HCT116 (cell line): ENCODE measurements at regions not wholly inside any gene's neighbourhood (a gene's known extent, or its start where the extent isn't known, plus 50 kb on each side); places are given as distances from the start of the nearest gene placed in this dataset.

Experiments
- ATAC-seq: fragments of 200-7000 bp; cut with Tn5 transposase; 2 replicates; pipeline ENCODE4 v1.9.1; 2020; ENCODE audit warnings: mild to moderate bottlenecking, moderate library complexity
- BruUV-seq: library from RNA; stranded (reverse); fragments of 400-500 nt; replicated peaks from 2 replicates; lab custom pipeline; 2021; lab: Mats Ljungman, UMichigan
- CTCF ChIA-PET: fragments of 300-600 bp; sonication (Branson Sonifier 250); formaldehyde crosslinking; loops from one replicate; lab custom pipeline; 2021; ENCODE audit warnings: antibody characterized with exemption; lab: Charles Lee
- POLR2A ChIA-PET: fragments of 300-600, 350-600 bp; sonication (Branson Sonifier 250); formaldehyde crosslinking; loops from one replicate; lab custom pipeline; 2021; ENCODE audit warnings: antibody characterized with exemption; lab: Charles Lee
- RAD21 ChIA-PET, 2 experiments: fragments of 300-600 bp; sonication (Branson Sonifier 250); formaldehyde crosslinking; loops; one replicate each; lab custom pipeline; 2023; ENCODE audit warnings: low total read pairs in 2 of 2; ENCODE audit not compliant: uncharacterized antibody in 2 of 2, unreplicated experiment in 2 of 2, low non-redundant PET in 1 of 2; lab: Charles Lee
- DNase-seq: peaks from one replicate; pipeline ENCODE4 v3.0.0-alpha.2; 2010; ENCODE audit warnings: low read depth, low spot score
- H2AFZ ChIP-seq: fragments of 200-600 bp; shearing (Covaris generic), sonication (generic); 2 replicates; pipeline ENCODE4 v1.6.1; 2017; ENCODE audit warnings: low read depth, mixed run types, mixed read lengths, antibody characterized with exemption, low read length; ENCODE audit not compliant: poor library complexity, severe bottlenecking
- H3K27ac ChIP-seq: 2 replicates; pipeline ENCODE4 v1.5.1; 2012; ENCODE audit warnings: low read depth, low read length
- H3K27me3 ChIP-seq: fragments of 200-600 bp; sonication (generic); 2 replicates; pipeline ENCODE4 v1.6.1; 2016; ENCODE audit warnings: mixed run types, low read length, mixed read lengths; ENCODE audit not compliant: insufficient read depth
- H3K36me3 ChIP-seq, 2 experiments: fragments of 200-500 bp in 1 of 2; fragments of 200-600 bp in 1 of 2; sonication (Bioruptor generic) in 1 of 2; sonication (generic) in 1 of 2; 2 replicates each; pipeline versions ENCODE4 v1.5.1 to v1.6.1; 2014 to 2016; ENCODE audit warnings: low read length in 2 of 2, inconsistent platforms in 1 of 2, mixed read lengths in 1 of 2, mixed run types in 1 of 2; ENCODE audit not compliant: insufficient read depth in 2 of 2, control insufficient read depth in 1 of 2
- H3K4me1 ChIP-seq, 2 experiments: fragments of 200-600 bp in 1 of 2; sonication (generic) in 1 of 2; 2 replicates each; pipeline versions ENCODE4 v1.5.1 to v1.6.1; 2012 to 2017; ENCODE audit warnings: low read length in 2 of 2, inconsistent platforms in 1 of 2, mild to moderate bottlenecking in 1 of 2, mixed read lengths in 1 of 2, mixed run types in 1 of 2, moderate library complexity in 1 of 2; ENCODE audit not compliant: insufficient read depth in 2 of 2, control insufficient read depth in 1 of 2
- H3K4me2 ChIP-seq: fragments of 200-600 bp; sonication (generic); 2 replicates; pipeline ENCODE4 v1.6.1; 2017; ENCODE audit warnings: mixed run types, low read length, mixed read lengths
- H3K4me3 ChIP-seq, 2 experiments: fragments of 200-600 bp in 1 of 2; sonication (generic) in 1 of 2; replicated peaks in 1 of 2; 2 replicates each; pipeline ENCODE4 v1.5.1; 2011 to 2016; ENCODE audit warnings: low read length in 2 of 2, control low read depth in 1 of 2, low read depth in 1 of 2, mild to moderate bottlenecking in 1 of 2, mixed read lengths in 1 of 2, mixed run types in 1 of 2
- H3K79me2 ChIP-seq: fragments of 200-600 bp; sonication (generic); 2 replicates; pipeline ENCODE4 v1.6.1; 2017; ENCODE audit warnings: mild to moderate bottlenecking, mixed run types, low read length, moderate library complexity, mixed read lengths; ENCODE audit not compliant: insufficient read depth
- H3K9ac ChIP-seq: fragments of 200-600 bp; sonication (generic); 2 replicates; pipeline ENCODE4 v1.6.1; 2016; ENCODE audit warnings: low read length, mixed read lengths
- H3K9me2 ChIP-seq: fragments of 200-600 bp; sonication (generic), shearing (Covaris generic); 2 replicates; pipeline ENCODE4 v1.6.1; 2017; ENCODE audit warnings: mixed run types, mild to moderate bottlenecking, moderate library complexity; ENCODE audit not compliant: insufficient read depth
- H3K9me3 ChIP-seq, 2 experiments: fragments of 200-500 bp in 1 of 2; fragments of 200-600 bp in 1 of 2; sonication (Bioruptor generic) in 1 of 2; sonication (generic) in 1 of 2; 2 replicates each; pipeline ENCODE4 v1.6.1; 2014 to 2017; ENCODE audit warnings: low read length in 2 of 2, mixed read lengths in 2 of 2, inconsistent platforms in 1 of 2, low read depth in 1 of 2, mild to moderate bottlenecking in 1 of 2, mixed run types in 1 of 2, moderate library complexity in 1 of 2; ENCODE audit not compliant: control insufficient read depth in 1 of 2, insufficient read depth in 1 of 2
- H4K20me1 ChIP-seq: fragments of 200-600 bp; sonication (generic), shearing (Covaris generic); 2 replicates; pipeline ENCODE4 v1.6.1; 2017; ENCODE audit warnings: mixed run types, mild to moderate bottlenecking, moderate library complexity; ENCODE audit not compliant: insufficient read depth
- ELF1 ChIP-seq: IDR thresholded peaks from 2 replicates; pipeline ENCODE4 v1.6.1; 2012; ENCODE audit warnings: low read depth, borderline replicate concordance
- EZH2 ChIP-seq: fragments of 200-600 bp; sonication (generic); IDR thresholded peaks from 2 replicates; pipeline ENCODE4 v1.6.1; 2017; ENCODE audit warnings: antibody characterized with exemption, mixed run types
- FOSL1 ChIP-seq: IDR thresholded peaks from 2 replicates; pipeline ENCODE4 v1.6.1; 2012; ENCODE audit warnings: low read depth
- POLR2A ChIP-seq: IDR thresholded peaks from 2 replicates; pipeline ENCODE4 v1.7.0; 2011; ENCODE audit warnings: borderline replicate concordance; ENCODE audit not compliant: insufficient read depth, insufficient read length; ENCODE audit errors: extremely low read depth
- RAD21 ChIP-seq: IDR thresholded peaks from 2 replicates; pipeline ENCODE4 v1.6.1; 2012; ENCODE audit warnings: low read depth, mild to moderate bottlenecking
- SRF ChIP-seq: IDR thresholded peaks from 2 replicates; pipeline ENCODE4 v1.6.1; 2012; ENCODE audit warnings: low read depth
- TCF7L2 ChIP-seq: IDR thresholded peaks from 2 replicates; pipeline ENCODE4 v1.7.0; 2011; ENCODE audit warnings: borderline replicate concordance, inconsistent platforms; ENCODE audit not compliant: insufficient read depth, insufficient read length; ENCODE audit errors: extremely low read depth
- ZBTB33 ChIP-seq: IDR thresholded peaks from 2 replicates; pipeline ENCODE4 v1.6.1; 2011; ENCODE audit warnings: mild to moderate bottlenecking, low read length, moderate library complexity; ENCODE audit not compliant: insufficient replicate concordance; ENCODE audit errors: extremely low read depth
- ZFX ChIP-seq: fragments of 450-650 bp; IDR thresholded peaks from 2 replicates; pipeline ENCODE4 v1.6.1; 2017
- ZNF274 ChIP-seq: fragments of 200-500 bp; sonication (Bioruptor generic); IDR thresholded peaks from 2 replicates; pipeline ENCODE4 v1.6.1; 2014; ENCODE audit warnings: mild to moderate bottlenecking, low read depth, low read length, inconsistent platforms
- intact Hi-C: fragments of 100-400 bp; cut with micrococcal nuclease; formaldehyde crosslinking; loops from 2 replicates; pipeline ENCODE4 v1.10.0; 2022
- TF ChIP-seq, protein P1 (sequence below), 3 experiments: fragments of 200-600 bp in 1 of 3; sonication (generic) in 1 of 3; IDR thresholded peaks in 2 of 3; conservative IDR thresholded peaks in 1 of 3; 2 replicates each; pipeline ENCODE4 v1.5.1; 2012 to 2017; ENCODE audit warnings: low read depth in 2 of 3, low read length in 2 of 3, antibody characterized with exemption in 1 of 3, borderline replicate concordance in 1 of 3, control low read depth in 1 of 3, mild to moderate bottlenecking in 1 of 3, mixed read lengths in 1 of 3, mixed run types in 1 of 3, moderate library complexity in 1 of 3; ENCODE audit not compliant: insufficient read depth in 1 of 3
- TF ChIP-seq, protein P2 (sequence below): IDR thresholded peaks from 2 replicates; pipeline ENCODE4 v1.6.1; 2012; ENCODE audit warnings: low read depth

DNA sequence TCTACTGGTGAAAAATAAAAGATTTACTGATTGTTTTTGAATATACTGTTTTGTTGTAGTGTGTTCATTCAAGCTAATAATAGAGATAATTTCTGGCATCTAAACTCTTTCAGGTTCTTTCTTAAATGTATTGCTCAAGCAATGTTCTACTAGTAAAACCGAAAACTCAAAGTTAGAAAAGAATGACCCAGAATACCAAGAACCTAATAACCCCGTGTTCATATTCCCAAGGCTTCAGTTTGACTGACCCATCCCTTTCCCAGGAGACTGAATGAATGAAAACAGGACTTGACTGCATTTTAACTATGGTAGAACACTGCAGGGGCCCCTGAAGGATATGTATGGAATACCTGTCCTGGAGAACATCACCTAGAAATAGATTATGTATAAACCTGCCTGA, 375.3 kb downstream of the MAFB start:
- H3K4me1 ChIP-seq, result no peaks in the 10 kb centered on the region
- intact Hi-C loops, result no loop called here
- no peak overlapping the region for H3K9ac ChIP-seq
- no TSS peak for BruUV-seq
- TF ChIP-seq ZFX (no peak), POLR2A (no peak), RAD21 (no peak), FOSL1 (no peak), ZNF274 (no peak), TCF7L2 (no peak)
- no peak for ATAC-seq
- ChIA-PET CTCF (no interaction called here), RAD21 (no interaction called here), POLR2A (no interaction called here)
- no peaks in the 10 kb centered on the region for H3K79me2 ChIP-seq
- H2AFZ ChIP-seq, result no peak overlapping the region
- H4K20me1 ChIP-seq, result no peaks in the 10 kb centered on the region
- no peak overlapping the region for H3K4me3 ChIP-seq
- no peaks in the 10 kb centered on the region for H3K9me3 ChIP-seq
- H3K27me3 ChIP-seq, result no peaks in the 10 kb centered on the region
- no peak overlapping the region for H3K27ac ChIP-seq
- no peaks in the 10 kb centered on the region for H3K36me3 ChIP-seq
- no peak overlapping the region for H3K4me2 ChIP-seq
- DNase-seq, result no peak
- H3K9me2 ChIP-seq, result no peaks in the 10 kb centered on the region

DNA sequence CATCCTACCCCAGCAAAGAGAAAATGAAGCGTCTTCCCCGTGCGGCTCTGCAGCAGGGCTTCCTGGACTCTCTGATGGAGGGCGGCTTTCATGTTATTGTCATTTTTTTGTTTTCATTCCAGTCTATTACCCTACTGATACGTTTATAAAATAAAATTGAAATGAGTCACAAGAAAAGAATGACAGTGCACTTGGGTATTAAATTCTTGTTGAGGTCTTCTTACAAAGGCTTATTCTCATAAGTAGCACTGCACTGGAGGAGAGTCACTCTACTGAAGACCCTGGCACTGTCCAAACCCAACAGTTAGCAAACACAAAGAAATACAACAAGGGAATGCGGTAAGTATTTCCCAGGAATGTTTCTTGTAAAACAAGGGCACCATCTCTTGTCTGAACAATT, 379.3 kb downstream of the MAFB start:
- RAD21 ChIA-PET, result no interaction called here
- Histone ChIP-seq H3K4me3 (no peak overlapping the region), H3K36me3 (no peaks in the 10 kb centered on the region), H3K79me2 (no peaks in the 10 kb centered on the region), H3K9ac (no peak overlapping the region), H3K4me2 (no peak overlapping the region), H3K27me3 (no peaks in the 10 kb centered on the region), H3K9me2 (no peaks in the 10 kb centered on the region), H3K4me1 (no peaks in the 10 kb centered on the region), H4K20me1 (no peaks in the 10 kb centered on the region), H3K27ac (no peak overlapping the region), H2AFZ (no peak overlapping the region), H3K9me3 (no peaks in the 10 kb centered on the region)
- POLR2A ChIA-PET, result no interaction called here
- intact Hi-C loops, result no loop called here
- no TSS peak for BruUV-seq
- CTCF ChIA-PET, result no interaction called here
- TF ChIP-seq, protein P1, sequence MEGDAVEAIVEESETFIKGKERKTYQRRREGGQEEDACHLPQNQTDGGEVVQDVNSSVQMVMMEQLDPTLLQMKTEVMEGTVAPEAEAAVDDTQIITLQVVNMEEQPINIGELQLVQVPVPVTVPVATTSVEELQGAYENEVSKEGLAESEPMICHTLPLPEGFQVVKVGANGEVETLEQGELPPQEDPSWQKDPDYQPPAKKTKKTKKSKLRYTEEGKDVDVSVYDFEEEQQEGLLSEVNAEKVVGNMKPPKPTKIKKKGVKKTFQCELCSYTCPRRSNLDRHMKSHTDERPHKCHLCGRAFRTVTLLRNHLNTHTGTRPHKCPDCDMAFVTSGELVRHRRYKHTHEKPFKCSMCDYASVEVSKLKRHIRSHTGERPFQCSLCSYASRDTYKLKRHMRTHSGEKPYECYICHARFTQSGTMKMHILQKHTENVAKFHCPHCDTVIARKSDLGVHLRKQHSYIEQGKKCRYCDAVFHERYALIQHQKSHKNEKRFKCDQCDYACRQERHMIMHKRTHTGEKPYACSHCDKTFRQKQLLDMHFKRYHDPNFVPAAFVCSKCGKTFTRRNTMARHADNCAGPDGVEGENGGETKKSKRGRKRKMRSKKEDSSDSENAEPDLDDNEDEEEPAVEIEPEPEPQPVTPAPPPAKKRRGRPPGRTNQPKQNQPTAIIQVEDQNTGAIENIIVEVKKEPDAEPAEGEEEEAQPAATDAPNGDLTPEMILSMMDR (IDR thresholded peaks at IDR 0.05 in 2 of 3, conservative IDR thresholded peaks at IDR 0.05 in 1 of 3; ENCODE audit: borderline replicate concordance in 1 of 3, insufficient read depth in 1 of 3, low read depth in 2 of 3, low read length in 2 of 3), result no peak
- TF ChIP-seq, protein P2, sequence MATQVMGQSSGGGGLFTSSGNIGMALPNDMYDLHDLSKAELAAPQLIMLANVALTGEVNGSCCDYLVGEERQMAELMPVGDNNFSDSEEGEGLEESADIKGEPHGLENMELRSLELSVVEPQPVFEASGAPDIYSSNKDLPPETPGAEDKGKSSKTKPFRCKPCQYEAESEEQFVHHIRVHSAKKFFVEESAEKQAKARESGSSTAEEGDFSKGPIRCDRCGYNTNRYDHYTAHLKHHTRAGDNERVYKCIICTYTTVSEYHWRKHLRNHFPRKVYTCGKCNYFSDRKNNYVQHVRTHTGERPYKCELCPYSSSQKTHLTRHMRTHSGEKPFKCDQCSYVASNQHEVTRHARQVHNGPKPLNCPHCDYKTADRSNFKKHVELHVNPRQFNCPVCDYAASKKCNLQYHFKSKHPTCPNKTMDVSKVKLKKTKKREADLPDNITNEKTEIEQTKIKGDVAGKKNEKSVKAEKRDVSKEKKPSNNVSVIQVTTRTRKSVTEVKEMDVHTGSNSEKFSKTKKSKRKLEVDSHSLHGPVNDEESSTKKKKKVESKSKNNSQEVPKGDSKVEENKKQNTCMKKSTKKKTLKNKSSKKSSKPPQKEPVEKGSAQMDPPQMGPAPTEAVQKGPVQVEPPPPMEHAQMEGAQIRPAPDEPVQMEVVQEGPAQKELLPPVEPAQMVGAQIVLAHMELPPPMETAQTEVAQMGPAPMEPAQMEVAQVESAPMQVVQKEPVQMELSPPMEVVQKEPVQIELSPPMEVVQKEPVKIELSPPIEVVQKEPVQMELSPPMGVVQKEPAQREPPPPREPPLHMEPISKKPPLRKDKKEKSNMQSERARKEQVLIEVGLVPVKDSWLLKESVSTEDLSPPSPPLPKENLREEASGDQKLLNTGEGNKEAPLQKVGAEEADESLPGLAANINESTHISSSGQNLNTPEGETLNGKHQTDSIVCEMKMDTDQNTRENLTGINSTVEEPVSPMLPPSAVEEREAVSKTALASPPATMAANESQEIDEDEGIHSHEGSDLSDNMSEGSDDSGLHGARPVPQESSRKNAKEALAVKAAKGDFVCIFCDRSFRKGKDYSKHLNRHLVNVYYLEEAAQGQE, result no peak
- TF ChIP-seq SRF (no peak), TCF7L2 (no peak), ELF1 (no peak), ZBTB33 (no peak), EZH2 (no peak)
- no peak for ATAC-seq
- DNase-seq, result no peak
